Karpas-422 (cell line): ENCODE measurements at regions not wholly inside any gene's neighbourhood (a gene's known extent, or its start where the extent isn't known, plus 50 kb on each side); places are given as distances from the start of the nearest gene placed in this dataset.

ENCODE experiments used
- DNase-seq: peaks from one replicate; pipeline ENCODE4 v3.0.0-alpha.2; 2015
- H2AFZ ChIP-seq: fragments of 200-600 bp; sonication (generic); 2 replicates; pipeline ENCODE4 v1.6.1; 2014; ENCODE audit warnings: antibody characterized with exemption, low read length, mixed read lengths
- H3K27ac ChIP-seq: fragments of 200-600 bp; sonication (generic); 2 replicates; pipeline ENCODE4 v1.5.1; 2014; ENCODE audit warnings: mild to moderate bottlenecking, low read length, moderate library complexity
- H3K27me3 ChIP-seq: fragments of 200-600 bp; sonication (generic); 2 replicates; pipeline ENCODE4 v1.6.1; 2014; ENCODE audit warnings: low read length, mixed read lengths
- H3K36me3 ChIP-seq: fragments of 200-600 bp; sonication (generic); 2 replicates; pipeline ENCODE4 v1.6.1; 2014; ENCODE audit warnings: low read length, mixed read lengths; ENCODE audit not compliant: insufficient read depth
- H3K4me1 ChIP-seq: fragments of 200-600 bp; sonication (generic); 2 replicates; pipeline ENCODE4 v1.6.1; 2014; ENCODE audit warnings: mild to moderate bottlenecking, low read length, mixed read lengths
- H3K4me2 ChIP-seq: fragments of 200-600 bp; sonication (generic); 2 replicates; pipeline ENCODE4 v1.6.1; 2014; ENCODE audit warnings: low read length, low read depth, mild to moderate bottlenecking; ENCODE audit not compliant: poor library complexity, severe bottlenecking
- H3K4me3 ChIP-seq: fragments of 200-600 bp; sonication (generic); 2 replicates; pipeline ENCODE4 v1.5.1; 2014; ENCODE audit warnings: mild to moderate bottlenecking, antibody characterized with exemption, low read length, mixed read lengths
- H3K79me2 ChIP-seq: fragments of 200-600 bp; sonication (generic); 2 replicates; pipeline ENCODE4 v1.6.1; 2014; ENCODE audit warnings: mild to moderate bottlenecking, low read length, mixed read lengths
- H3K9ac ChIP-seq: fragments of 200-600 bp; sonication (generic); 2 replicates; pipeline ENCODE4 v1.6.0; 2014; ENCODE audit warnings: low read length
- H3K9me2 ChIP-seq: fragments of 200-600 bp; sonication (generic), shearing (Covaris generic); replicated peaks from 2 replicates; pipeline ENCODE4 v1.6.0; 2014; ENCODE audit warnings: mild to moderate bottlenecking, low read length, moderate library complexity; ENCODE audit not compliant: insufficient read depth
- H3K9me3 ChIP-seq: fragments of 300-700, 200-600 bp; sonication (generic); 2 replicates; pipeline ENCODE4 v1.6.1; 2014; ENCODE audit warnings: low read length, mixed read lengths
- H4K20me1 ChIP-seq: fragments of 200-600 bp; sonication (generic); 2 replicates; pipeline ENCODE4 v1.6.1; 2014; ENCODE audit warnings: mild to moderate bottlenecking, antibody characterized with exemption, low read length, low read depth; ENCODE audit not compliant: insufficient read depth

- no peak overlapping the region for H3K4me3 ChIP-seq
- no peaks in the 10 kb centered on the region for H3K36me3 ChIP-seq
- DNase-seq, result no peak
- no peaks in the 10 kb centered on the region for H3K27me3 ChIP-seq
- H2AFZ ChIP-seq, result no peak overlapping the region
- no peak overlapping the region for H3K27ac ChIP-seq
- H3K4me1 ChIP-seq, result no peaks in the 10 kb centered on the region
- no peak overlapping the region for H3K9ac ChIP-seq
- H3K9me3 ChIP-seq, result no peaks in the 10 kb centered on the region
- H4K20me1 ChIP-seq, result no peaks in the 10 kb centered on the region
- no peaks in the 10 kb centered on the region for H3K9me2 ChIP-seq
- no peaks in the 10 kb centered on the region for H3K79me2 ChIP-seq
- H3K4me2 ChIP-seq, result no peak overlapping the region
These were observed 204.2 kb upstream of the COL8A1 start for GRCh38 chr3:99434190-99434589.

DNA sequence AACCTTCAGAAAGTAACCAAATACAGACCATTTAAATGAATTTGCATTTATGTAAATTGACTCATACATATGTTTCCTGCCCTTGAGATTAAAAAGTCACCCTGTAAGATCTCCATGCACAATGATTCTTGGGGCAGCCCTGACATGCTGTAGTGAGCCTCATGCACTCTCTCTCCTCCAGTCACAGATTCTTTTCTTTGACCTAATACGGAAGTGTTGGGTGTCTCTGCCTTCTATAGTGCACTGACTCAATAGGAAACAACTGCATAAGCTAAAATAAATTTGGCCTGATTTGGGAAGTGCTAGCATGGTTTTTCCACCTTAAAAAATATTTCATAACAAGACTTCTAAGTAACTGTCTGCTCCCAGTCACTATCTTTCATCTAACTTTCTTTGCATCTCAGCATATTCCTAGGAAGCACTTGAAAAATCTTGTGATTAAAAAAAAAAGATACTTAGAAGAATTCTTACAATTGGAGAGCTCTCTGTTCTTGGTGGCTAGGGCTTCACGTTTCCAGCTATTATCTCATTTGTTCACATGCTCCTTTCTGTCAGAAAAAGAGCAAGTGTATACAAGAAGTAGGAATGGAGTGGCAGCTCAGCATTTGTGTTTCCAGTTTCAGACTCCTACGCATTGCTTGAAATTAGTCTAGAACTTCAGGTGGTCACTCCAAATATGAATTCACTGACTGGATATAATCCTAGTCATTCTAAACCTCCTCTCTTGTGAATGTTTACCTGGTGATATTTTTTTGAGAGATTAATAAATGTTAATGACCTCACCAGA, 207.9 kb upstream of the COL8A1 start:
- no peak overlapping the region for H3K4me2 ChIP-seq
- H3K4me3 ChIP-seq, result no peak overlapping the region
- no peaks in the 10 kb centered on the region for H3K79me2 ChIP-seq
- no peak for DNase-seq
- H4K20me1 ChIP-seq, result no peaks in the 10 kb centered on the region
- no peak overlapping the region for H2AFZ ChIP-seq
- H3K4me1 ChIP-seq, result no peaks in the 10 kb centered on the region
- H3K9ac ChIP-seq, result no peak overlapping the region
- no peaks in the 10 kb centered on the region for H3K36me3 ChIP-seq
- no peaks in the 10 kb centered on the region for H3K9me2 ChIP-seq
- H3K27ac ChIP-seq, result no peak overlapping the region
- no peaks in the 10 kb centered on the region for H3K27me3 ChIP-seq
- no peaks in the 10 kb centered on the region for H3K9me3 ChIP-seq

GRCh38 chr3:99429502-99429901, 208.9 kb upstream of the COL8A1 start:
- DNase-seq, result no peak
- Histone ChIP-seq H3K79me2 (no peaks in the 10 kb centered on the region), H3K4me1 (no peaks in the 10 kb centered on the region), H3K9me3 (no peaks in the 10 kb centered on the region), H3K9ac (no peak overlapping the region), H3K4me2 (no peak overlapping the region), H4K20me1 (no peaks in the 10 kb centered on the region), H3K4me3 (no peak overlapping the region), H3K27me3 (no peaks in the 10 kb centered on the region), H3K27ac (no peak overlapping the region), H3K36me3 (no peaks in the 10 kb centered on the region), H2AFZ (no peak overlapping the region), H3K9me2 (no peaks in the 10 kb centered on the region)

DNA sequence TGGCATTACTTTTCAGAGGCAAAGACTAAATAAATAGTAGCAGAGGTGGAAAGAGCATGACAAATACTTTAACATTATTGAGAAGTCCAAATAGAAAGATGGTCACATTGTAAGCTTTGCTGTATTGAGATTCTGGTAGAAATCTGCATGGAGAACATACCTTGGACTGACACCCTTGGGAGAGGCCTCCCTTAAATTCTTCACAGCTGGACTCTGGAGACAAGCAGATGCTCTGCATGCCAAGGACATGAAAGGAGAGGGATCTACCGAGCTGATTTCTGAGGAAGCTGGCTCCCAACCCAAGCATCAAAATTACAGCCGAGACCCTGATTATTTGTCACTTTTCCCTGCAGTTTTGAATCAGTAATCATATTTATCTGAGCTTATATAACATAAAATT, 212.5 kb upstream of the COL8A1 start:
- Histone ChIP-seq H2AFZ (no peak overlapping the region), H3K9me2 (no peaks in the 10 kb centered on the region), H4K20me1 (no peaks in the 10 kb centered on the region), H3K9ac (no peak overlapping the region), H3K4me3 (no peak overlapping the region), H3K9me3 (no peaks in the 10 kb centered on the region), H3K4me2 (no peak overlapping the region), H3K36me3 (no peaks in the 10 kb centered on the region), H3K4me1 (no peaks in the 10 kb centered on the region), H3K27ac (no peak overlapping the region), H3K27me3 (no peaks in the 10 kb centered on the region), H3K79me2 (no peaks in the 10 kb centered on the region)
- no peak for DNase-seq

- no peaks in the 10 kb centered on the region for H3K36me3 ChIP-seq
- H2AFZ ChIP-seq, result no peak overlapping the region
- no peaks in the 10 kb centered on the region for H3K4me1 ChIP-seq
- no peak overlapping the region for H3K9ac ChIP-seq
- no peaks in the 10 kb centered on the region for H4K20me1 ChIP-seq
- DNase-seq, result no peak
- no peak overlapping the region for H3K4me2 ChIP-seq
- H3K27ac ChIP-seq, result no peak overlapping the region
- H3K79me2 ChIP-seq, result no peaks in the 10 kb centered on the region
- no peaks in the 10 kb centered on the region; the same call in 1 of the 2 replicates for H3K27me3 ChIP-seq
- no peaks in the 10 kb centered on the region for H3K9me2 ChIP-seq
- no peak overlapping the region for H3K4me3 ChIP-seq
- H3K9me3 ChIP-seq, result no peaks in the 10 kb centered on the region
These were observed 219.3 kb upstream of the COL8A1 start for GRCh38 chr3:99419116-99419515.

DNA sequence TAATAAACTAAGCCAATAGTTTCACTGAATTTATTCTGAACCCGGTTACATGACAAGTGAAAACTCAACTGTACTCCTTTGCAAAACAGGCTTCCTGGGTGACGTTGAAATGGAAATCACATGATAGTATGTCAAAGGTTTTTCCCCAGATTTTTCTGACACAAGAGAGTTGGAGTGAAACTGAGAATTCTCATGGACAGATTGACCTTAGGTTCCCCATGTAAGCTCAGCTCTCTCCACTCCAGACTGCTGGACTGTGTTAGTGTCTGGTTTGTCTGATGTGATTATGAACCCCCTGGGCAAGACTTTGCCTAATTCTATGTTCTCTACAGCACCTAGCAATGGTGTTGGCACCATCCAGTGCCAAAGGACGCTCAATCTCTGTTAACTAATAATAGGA, 219.7 kb upstream of the COL8A1 start:
- H3K27me3 ChIP-seq, result no peaks in the 10 kb centered on the region; the same call in 1 of the 2 replicates
- H3K4me3 ChIP-seq, result no peak overlapping the region
- H3K9ac ChIP-seq, result no peak overlapping the region
- H3K79me2 ChIP-seq, result no peaks in the 10 kb centered on the region
- no peaks in the 10 kb centered on the region for H3K9me2 ChIP-seq
- no peaks in the 10 kb centered on the region for H3K36me3 ChIP-seq
- no peaks in the 10 kb centered on the region for H3K4me1 ChIP-seq
- no peak for DNase-seq
- no peak overlapping the region for H3K4me2 ChIP-seq
- H2AFZ ChIP-seq, result no peak overlapping the region
- no peak overlapping the region for H3K27ac ChIP-seq
- H3K9me3 ChIP-seq, result no peaks in the 10 kb centered on the region
- no peaks in the 10 kb centered on the region for H4K20me1 ChIP-seq

DNA sequence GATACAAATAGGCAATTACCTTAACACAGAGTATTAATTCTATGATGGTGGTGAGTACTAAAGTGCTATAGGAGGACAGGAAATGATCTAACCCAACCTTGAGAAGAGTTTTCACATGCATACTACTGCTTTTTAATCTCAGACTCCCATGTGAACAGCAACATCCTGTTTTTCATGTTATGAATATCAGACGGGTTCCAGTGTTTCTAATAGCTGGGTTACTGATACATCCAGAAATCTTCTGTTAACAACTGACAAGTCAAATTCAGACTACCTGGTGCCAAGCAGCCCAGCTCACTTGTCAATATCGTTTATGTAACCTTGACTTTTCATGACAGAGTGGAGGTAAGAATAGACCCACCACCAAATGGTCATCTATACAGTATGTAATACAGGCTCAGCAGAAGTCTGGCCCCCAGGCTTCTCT, 220.2 kb upstream of the COL8A1 start:
- Histone ChIP-seq H3K4me3 (no peak overlapping the region), H3K27me3 (no peaks in the 10 kb centered on the region; the same call in 1 of the 2 replicates), H3K4me2 (no peak overlapping the region), H3K9me2 (no peaks in the 10 kb centered on the region), H2AFZ (no peak overlapping the region), H3K27ac (no peak overlapping the region), H4K20me1 (no peaks in the 10 kb centered on the region), H3K4me1 (no peaks in the 10 kb centered on the region), H3K9me3 (no peaks in the 10 kb centered on the region), H3K79me2 (no peaks in the 10 kb centered on the region), H3K9ac (no peak overlapping the region), H3K36me3 (no peaks in the 10 kb centered on the region)
- no peak for DNase-seq

GRCh38 chr3:99413504-99413903, 224.9 kb upstream of the COL8A1 start:
- no peak for DNase-seq
- no peaks in the 10 kb centered on the region for H3K9me3 ChIP-seq
- no peak overlapping the region for H3K9ac ChIP-seq
- no peaks in the 10 kb centered on the region; the same call in 1 of the 2 replicates for H3K27me3 ChIP-seq
- H3K36me3 ChIP-seq, result no peaks in the 10 kb centered on the region
- no peak overlapping the region for H2AFZ ChIP-seq
- H3K27ac ChIP-seq, result no peak overlapping the region
- H3K4me2 ChIP-seq, result no peak overlapping the region
- H3K4me1 ChIP-seq, result no peaks in the 10 kb centered on the region
- H3K79me2 ChIP-seq, result no peaks in the 10 kb centered on the region
- no peak overlapping the region for H3K4me3 ChIP-seq
- H4K20me1 ChIP-seq, result no peaks in the 10 kb centered on the region
- no peaks in the 10 kb centered on the region; the same call in 1 of the 2 replicates for H3K9me2 ChIP-seq
